HepG2 (cell line): ENCODE measurements at regions not wholly inside any gene's neighbourhood (a gene's known extent, or its start where the extent isn't known, plus 50 kb on each side); places are given as distances from the start of the nearest gene placed in this dataset.

Source experiments
- AHDC1 ChIP-seq: sonication (generic); formaldehyde crosslinking; IDR thresholded peaks from 2 replicates; pipeline ENCODE4 v1.5.1; 2020; ENCODE audit warnings: mild to moderate bottlenecking, missing genetic modification reagents, borderline replicate concordance
- DMAP1 ChIP-seq: IDR thresholded peaks from 2 replicates; pipeline ENCODE4 v1.6.1; 2016
- GPN1 ChIP-seq: sonication (generic); formaldehyde crosslinking; IDR thresholded peaks from 2 replicates; pipeline ENCODE4 v1.5.1; 2020; ENCODE audit warnings: missing genetic modification reagents, borderline replicate concordance
- MIER3 ChIP-seq: IDR thresholded peaks from 2 replicates; pipeline ENCODE4 v1.6.1; 2016; ENCODE audit warnings: missing compliant biosample characterization, borderline replicate concordance
- NFIC ChIP-seq: IDR thresholded peaks from 2 replicates; pipeline ENCODE4 v1.6.1; 2012; ENCODE audit warnings: mild to moderate bottlenecking, low read length, inconsistent platforms
- NFKBIZ ChIP-seq: IDR thresholded peaks from 2 replicates; pipeline ENCODE4 v1.6.1; 2018; ENCODE audit warnings: missing genetic modification reagents, missing compliant biosample characterization
- NR2C2 ChIP-seq: sonication (generic); formaldehyde crosslinking; IDR thresholded peaks from 2 replicates; pipeline ENCODE4 v1.4.0; 2020; ENCODE audit warnings: missing genetic modification reagents, mild to moderate bottlenecking, moderate library complexity, borderline replicate concordance
- PPARG ChIP-seq: conservative IDR thresholded peaks from 2 replicates; pipeline ENCODE4 v1.6.1; 2016; ENCODE audit warnings: missing biosample characterization, missing genetic modification reagents
- RFX5 ChIP-seq: IDR thresholded peaks from 2 replicates; pipeline ENCODE4 v1.6.1; 2011; ENCODE audit warnings: low read depth, low read length, improper control_type of control experiment
- RFXANK ChIP-seq: IDR thresholded peaks from 2 replicates; pipeline ENCODE4 v1.6.1; 2016
- SETDB1 ChIP-seq: sonication (generic); formaldehyde crosslinking; IDR thresholded peaks from 2 replicates; pipeline ENCODE4 v1.5.1; 2020; ENCODE audit warnings: missing genetic modification reagents, mild to moderate bottlenecking, borderline replicate concordance
- TCF7L2 ChIP-seq: IDR thresholded peaks from 2 replicates; pipeline ENCODE4 v1.6.1; 2011; ENCODE audit warnings: mild to moderate bottlenecking, low read depth, low read length, moderate library complexity
- ZNF160 ChIP-seq: sonication (generic); formaldehyde crosslinking; IDR thresholded peaks from 2 replicates; pipeline ENCODE4 v1.8.0; 2022; ENCODE audit warnings: mild to moderate bottlenecking, inconsistent platforms, missing genetic modification reagents
- ZNF484 ChIP-seq: sonication (generic); formaldehyde crosslinking; IDR thresholded peaks from 2 replicates; pipeline ENCODE4 v1.5.1; 2020; ENCODE audit warnings: mild to moderate bottlenecking, low read depth, missing genetic modification reagents, borderline replicate concordance
- ZNF652 ChIP-seq: IDR thresholded peaks from 2 replicates; pipeline ENCODE4 v1.6.1; 2016; ENCODE audit warnings: low read depth, borderline replicate concordance
- ZNF75D ChIP-seq: sonication (generic); formaldehyde crosslinking; IDR thresholded peaks from 2 replicates; pipeline ENCODE4 v1.8.1; 2023; ENCODE audit warnings: missing genetic modification reagents, mild to moderate bottlenecking, borderline replicate concordance
- TF ChIP-seq, protein P1 (sequence below): sonication (generic); formaldehyde crosslinking; IDR thresholded peaks from 2 replicates; pipeline ENCODE4 v1.4.0; 2020; ENCODE audit warnings: missing genetic modification reagents, borderline replicate concordance
- TF ChIP-seq, protein P2 (sequence below): sonication (generic); formaldehyde crosslinking; IDR thresholded peaks from 2 replicates; pipeline ENCODE4 v1.4.0; 2020; ENCODE audit warnings: missing genetic modification reagents

DNA sequence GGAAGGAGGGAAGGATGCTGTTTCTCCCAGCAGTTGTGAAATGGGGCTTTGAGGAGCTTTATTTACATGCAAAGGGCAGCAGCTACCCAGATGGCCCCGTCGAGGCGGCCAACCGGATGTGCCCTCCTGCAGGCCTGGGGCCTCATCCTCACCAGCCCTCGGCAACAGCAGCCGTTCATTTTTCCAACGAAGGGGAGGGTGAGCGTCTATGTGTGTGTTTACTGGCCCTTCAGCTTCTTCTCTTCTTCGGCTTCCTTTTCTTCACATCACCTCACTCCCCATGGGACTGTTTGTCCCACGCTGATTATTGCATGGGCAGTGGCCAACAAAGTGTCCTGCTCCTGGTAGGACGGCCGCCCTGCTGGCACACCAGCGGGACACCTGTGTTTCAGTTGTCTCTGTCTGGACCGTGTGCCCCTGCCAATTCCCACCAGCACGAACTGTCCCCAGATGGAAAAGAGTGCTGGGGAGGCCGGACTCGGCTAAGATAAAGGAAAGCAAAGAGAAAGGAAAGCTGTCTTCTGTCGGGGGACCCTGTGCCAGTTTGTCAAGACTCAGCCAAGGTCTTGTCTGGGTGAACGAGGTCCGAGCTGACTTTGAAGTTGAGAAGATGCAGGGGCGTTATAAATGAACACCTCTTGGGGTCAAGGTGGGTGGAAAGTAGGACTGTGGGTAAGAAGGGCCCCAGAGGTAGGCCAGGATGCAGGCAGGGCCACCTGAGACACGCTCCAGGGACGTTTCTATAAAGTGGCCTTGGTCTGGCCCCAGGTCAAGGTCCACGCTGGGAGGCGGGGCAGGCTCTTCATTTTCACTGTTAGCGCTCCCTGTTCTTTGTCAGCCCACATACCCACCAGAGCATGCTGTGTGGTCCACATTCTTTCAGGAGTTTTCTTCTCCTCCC lies 57.0 kb downstream of the FAM50B start (continued):
- peak; percentile 95 for TF ChIP-seq AHDC1 (CRISPR knock-in tag)
- peak; percentile 53; the same call in 1 of the 2 replicates for TF ChIP-seq ZNF652
- TF ChIP-seq PPARG (CRISPR knock-in tag): peak; percentile 65; the same call in 1 of the 2 replicates
- peak; percentile 88; the same call in 1 of the 2 replicates for TF ChIP-seq MIER3 (CRISPR knock-in tag)
- TF ChIP-seq, protein P1, sequence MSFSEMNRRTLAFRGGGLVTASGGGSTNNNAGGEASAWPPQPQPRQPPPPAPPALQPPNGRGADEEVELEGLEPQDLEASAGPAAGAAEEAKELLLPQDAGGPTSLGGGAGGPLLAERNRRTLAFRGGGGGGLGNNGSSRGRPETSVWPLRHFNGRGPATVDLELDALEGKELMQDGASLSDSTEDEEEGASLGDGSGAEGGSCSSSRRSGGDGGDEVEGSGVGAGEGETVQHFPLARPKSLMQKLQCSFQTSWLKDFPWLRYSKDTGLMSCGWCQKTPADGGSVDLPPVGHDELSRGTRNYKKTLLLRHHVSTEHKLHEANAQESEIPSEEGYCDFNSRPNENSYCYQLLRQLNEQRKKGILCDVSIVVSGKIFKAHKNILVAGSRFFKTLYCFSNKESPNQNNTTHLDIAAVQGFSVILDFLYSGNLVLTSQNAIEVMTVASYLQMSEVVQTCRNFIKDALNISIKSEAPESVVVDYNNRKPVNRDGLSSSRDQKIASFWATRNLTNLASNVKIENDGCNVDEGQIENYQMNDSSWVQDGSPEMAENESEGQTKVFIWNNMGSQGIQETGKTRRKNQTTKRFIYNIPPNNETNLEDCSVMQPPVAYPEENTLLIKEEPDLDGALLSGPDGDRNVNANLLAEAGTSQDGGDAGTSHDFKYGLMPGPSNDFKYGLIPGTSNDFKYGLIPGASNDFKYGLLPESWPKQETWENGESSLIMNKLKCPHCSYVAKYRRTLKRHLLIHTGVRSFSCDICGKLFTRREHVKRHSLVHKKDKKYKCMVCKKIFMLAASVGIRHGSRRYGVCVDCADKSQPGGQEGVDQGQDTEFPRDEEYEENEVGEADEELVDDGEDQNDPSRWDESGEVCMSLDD (CRISPR knock-in tag): peak; percentile 69; the same call in 1 of the 2 replicates
- TF ChIP-seq ZNF75D (CRISPR knock-in tag): no peak; the same call in 1 of the 2 replicates
- 0 out of 2 replicates have a peak, but pooled peaks have one; percentile 86 for TF ChIP-seq RFXANK (CRISPR knock-in tag)
- no peak; the same call in 1 of the 2 replicates for TF ChIP-seq ZNF484
- TF ChIP-seq DMAP1 (CRISPR knock-in tag): peak; percentile 76; the same call in 1 of the 2 replicates
- no peak for TF ChIP-seq GPN1 (CRISPR knock-in tag)
- peak; percentile 76; the same call in 1 of the 2 replicates for TF ChIP-seq NFIC
- TF ChIP-seq, protein P2, sequence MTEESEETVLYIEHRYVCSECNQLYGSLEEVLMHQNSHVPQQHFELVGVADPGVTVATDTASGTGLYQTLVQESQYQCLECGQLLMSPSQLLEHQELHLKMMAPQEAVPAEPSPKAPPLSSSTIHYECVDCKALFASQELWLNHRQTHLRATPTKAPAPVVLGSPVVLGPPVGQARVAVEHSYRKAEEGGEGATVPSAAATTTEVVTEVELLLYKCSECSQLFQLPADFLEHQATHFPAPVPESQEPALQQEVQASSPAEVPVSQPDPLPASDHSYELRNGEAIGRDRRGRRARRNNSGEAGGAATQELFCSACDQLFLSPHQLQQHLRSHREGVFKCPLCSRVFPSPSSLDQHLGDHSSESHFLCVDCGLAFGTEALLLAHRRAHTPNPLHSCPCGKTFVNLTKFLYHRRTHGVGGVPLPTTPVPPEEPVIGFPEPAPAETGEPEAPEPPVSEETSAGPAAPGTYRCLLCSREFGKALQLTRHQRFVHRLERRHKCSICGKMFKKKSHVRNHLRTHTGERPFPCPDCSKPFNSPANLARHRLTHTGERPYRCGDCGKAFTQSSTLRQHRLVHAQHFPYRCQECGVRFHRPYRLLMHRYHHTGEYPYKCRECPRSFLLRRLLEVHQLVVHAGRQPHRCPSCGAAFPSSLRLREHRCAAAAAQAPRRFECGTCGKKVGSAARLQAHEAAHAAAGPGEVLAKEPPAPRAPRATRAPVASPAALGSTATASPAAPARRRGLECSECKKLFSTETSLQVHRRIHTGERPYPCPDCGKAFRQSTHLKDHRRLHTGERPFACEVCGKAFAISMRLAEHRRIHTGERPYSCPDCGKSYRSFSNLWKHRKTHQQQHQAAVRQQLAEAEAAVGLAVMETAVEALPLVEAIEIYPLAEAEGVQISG (CRISPR knock-in tag): peak; percentile 84
- no peak for TF ChIP-seq RFX5
- TF ChIP-seq TCF7L2: no peak
- TF ChIP-seq SETDB1 (CRISPR knock-in tag): no peak
- TF ChIP-seq NFKBIZ (CRISPR knock-in tag): peak; percentile 76
- TF ChIP-seq ZNF160: peak; percentile 73; the same call in 1 of the 2 replicates
- TF ChIP-seq NR2C2 (CRISPR knock-in tag): peak; percentile 64; the same call in 1 of the 2 replicates
